Osteoblast (primary cell): ENCODE measurements at regions not wholly inside any gene's neighbourhood (a gene's known extent, or its start where the extent isn't known, plus 50 kb on each side); places are given as distances from the start of the nearest gene placed in this dataset.

Source experiments
- DNase-seq: peaks from one replicate; pipeline ENCODE4 v3.0.0; 2011; ENCODE audit warnings: low spot score, mixed read lengths; ENCODE audit not compliant: insufficient read length; ENCODE audit errors: missing footprints
- H2AFZ ChIP-seq: 2 replicates; pipeline ENCODE4 v1.6.0; 2011; ENCODE audit warnings: mild to moderate bottlenecking, low read length
- H3K27ac ChIP-seq: 2 replicates; pipeline ENCODE4 v1.5.1; 2011; ENCODE audit warnings: mild to moderate bottlenecking, low read depth, low read length, moderate library complexity
- H3K27me3 ChIP-seq: 2 replicates; pipeline ENCODE4 v1.6.0; 2012; ENCODE audit warnings: mild to moderate bottlenecking, control low read depth, inconsistent platforms, low read length, moderate library complexity; ENCODE audit not compliant: insufficient read depth
- H3K36me3 ChIP-seq: 2 replicates; pipeline ENCODE4 v1.5.1; 2011; ENCODE audit warnings: mild to moderate bottlenecking, low read length, control low read depth, moderate library complexity; ENCODE audit not compliant: insufficient read depth
- H3K4me1 ChIP-seq: 2 replicates; pipeline ENCODE4 v1.5.1; 2011; ENCODE audit warnings: mild to moderate bottlenecking, low read length, control low read depth, moderate library complexity; ENCODE audit not compliant: insufficient read depth
- H3K4me2 ChIP-seq: 2 replicates; pipeline ENCODE4 v1.6.0; 2011; ENCODE audit warnings: mild to moderate bottlenecking, low read length; ENCODE audit not compliant: insufficient read depth
- H3K4me3 ChIP-seq: fragments of 200-600 bp; sonication (generic); 3 replicates; pipeline ENCODE4 v1.5.1; 2012; ENCODE audit warnings: mild to moderate bottlenecking, low read length, inconsistent platforms; ENCODE audit not compliant: insufficient read depth
- H3K79me2 ChIP-seq: 2 replicates; pipeline ENCODE4 v1.6.0; 2012; ENCODE audit warnings: mild to moderate bottlenecking, low read length, control low read depth, inconsistent platforms; ENCODE audit not compliant: insufficient read depth
- H3K9me3 ChIP-seq: 2 replicates; pipeline ENCODE4 v1.5.1; 2011; ENCODE audit warnings: low read depth, low read length, control low read depth
- H4K20me1 ChIP-seq: 2 replicates; pipeline ENCODE4 v1.6.0; 2012; ENCODE audit warnings: mild to moderate bottlenecking, low read length, control low read depth; ENCODE audit not compliant: insufficient read depth
- CTCF ChIP-seq: IDR thresholded peaks from 2 replicates; pipeline ENCODE4 v1.5.1; 2011; ENCODE audit warnings: mild to moderate bottlenecking, low read depth, low read length, moderate library complexity; ENCODE audit errors: extremely low read depth

- no peaks in the 10 kb centered on the region for H4K20me1 ChIP-seq
- no peak for TF ChIP-seq CTCF
- H3K4me1 ChIP-seq, result no peaks in the 10 kb centered on the region
- H3K79me2 ChIP-seq, result no peaks in the 10 kb centered on the region
- H3K4me3 ChIP-seq, result no peak overlapping the region
- H3K9me3 ChIP-seq, result no peaks in the 10 kb centered on the region
- no peak overlapping the region for H3K27ac ChIP-seq
- H3K27me3 ChIP-seq, result no peaks in the 10 kb centered on the region
- H3K4me2 ChIP-seq, result no peak overlapping the region
- DNase-seq, result no peak
- no peak overlapping the region for H2AFZ ChIP-seq
- H3K36me3 ChIP-seq, result no peaks in the 10 kb centered on the region
These were observed 195.1 kb downstream of the PWWP3B start for GRCh38 chrX:106363214-106363613.

GRCh38 chrX:106378616-106379015 is 210.5 kb downstream of the PWWP3B start:
- H3K4me1 ChIP-seq, result no peaks in the 10 kb centered on the region
- no peaks in the 10 kb centered on the region for H3K79me2 ChIP-seq
- no peak for DNase-seq
- no peaks in the 10 kb centered on the region for H3K36me3 ChIP-seq
- H4K20me1 ChIP-seq, result no peaks in the 10 kb centered on the region
- H3K9me3 ChIP-seq, result no peaks in the 10 kb centered on the region
- no peak for TF ChIP-seq CTCF
- H3K4me3 ChIP-seq, result no peak overlapping the region
- no peak overlapping the region for H3K4me2 ChIP-seq
- H2AFZ ChIP-seq, result no peak overlapping the region
- H3K27ac ChIP-seq, result no peak overlapping the region
- H3K27me3 ChIP-seq, result no peaks in the 10 kb centered on the region

DNA sequence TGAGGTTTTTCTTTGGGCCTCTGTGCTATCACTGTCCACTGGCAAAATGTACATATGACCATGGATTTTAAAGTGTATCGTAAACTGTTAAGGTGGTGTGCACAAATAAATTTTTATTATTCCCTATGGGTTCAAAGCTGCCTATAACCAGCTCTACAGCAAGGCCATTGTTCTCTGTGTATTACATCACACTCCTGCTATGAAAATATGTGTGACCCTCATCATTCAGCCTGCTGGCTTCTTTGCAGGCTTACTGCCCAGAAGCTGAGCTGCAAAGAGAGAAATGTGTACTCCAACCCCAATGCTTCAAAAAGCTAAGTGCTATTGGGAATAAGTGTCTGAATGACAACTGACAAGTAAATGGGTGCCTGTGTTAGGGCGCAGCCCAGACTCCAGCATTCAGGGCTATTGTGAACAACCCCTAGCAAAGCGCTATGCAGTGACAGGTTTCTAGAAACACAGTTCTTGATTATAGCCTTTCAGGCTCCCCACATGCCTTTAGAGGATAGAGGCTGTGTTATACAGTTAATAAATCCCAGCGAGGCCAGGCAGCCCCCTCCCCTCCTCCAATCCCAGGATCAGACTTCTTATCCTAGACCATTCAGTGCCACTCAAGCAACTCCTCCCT is 220.4 kb upstream of the RADX start:
- Histone ChIP-seq H3K36me3 (no peaks in the 10 kb centered on the region), H3K4me3 (no peak overlapping the region), H3K4me1 (no peaks in the 10 kb centered on the region), H3K79me2 (no peaks in the 10 kb centered on the region), H3K9me3 (no peaks in the 10 kb centered on the region), H4K20me1 (no peaks in the 10 kb centered on the region), H3K27me3 (peaks cover 6% of the 10 kb centered on the region), H3K4me2 (no peak overlapping the region), H2AFZ (no peak overlapping the region), H3K27ac (no peak overlapping the region)
- TF ChIP-seq CTCF, result no peak
- no peak for DNase-seq

DNA sequence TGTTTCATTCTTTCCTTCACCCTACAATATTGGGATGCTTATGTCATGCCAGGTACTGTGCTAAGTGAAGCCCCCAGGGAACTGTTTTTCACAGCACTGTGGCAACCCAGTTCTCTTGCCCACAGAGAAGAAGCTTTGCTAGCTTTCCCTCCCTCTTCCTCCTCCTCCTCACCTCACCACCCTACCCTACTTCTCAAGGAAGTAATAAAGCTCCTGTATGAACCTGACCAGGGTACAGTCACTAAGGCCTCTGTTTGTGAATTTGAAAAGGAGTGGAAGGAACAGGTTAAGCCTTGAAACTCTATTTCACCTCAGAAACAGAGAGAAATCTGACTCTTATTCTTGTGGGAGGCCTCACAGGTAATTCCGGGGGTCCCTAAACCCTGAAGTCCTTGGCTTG is 219.4 kb upstream of the RADX start:
- no peaks in the 10 kb centered on the region for H4K20me1 ChIP-seq
- H3K36me3 ChIP-seq, result no peaks in the 10 kb centered on the region
- no peaks in the 10 kb centered on the region for H3K4me1 ChIP-seq
- no peak for TF ChIP-seq CTCF
- no peak overlapping the region for H3K27ac ChIP-seq
- no peak overlapping the region for H3K4me3 ChIP-seq
- no peaks in the 10 kb centered on the region for H3K9me3 ChIP-seq
- no peak overlapping the region for H2AFZ ChIP-seq
- no peaks in the 10 kb centered on the region for H3K79me2 ChIP-seq
- DNase-seq, result no peak
- H3K4me2 ChIP-seq, result no peak overlapping the region
- H3K27me3 ChIP-seq, result peaks cover 8% of the 10 kb centered on the region
